Liver (tissue), 3 donors: ENCODE measurements at regions not wholly inside any gene's neighbourhood (a gene's known extent, or its start where the extent isn't known, plus 50 kb on each side); places are given as distances from the start of the nearest gene placed in this dataset.

Source experiments
- EGR1 ChIP-seq, 2 donors: IDR thresholded peaks; 2 replicates each; pipeline ENCODE4 v1.6.1; 2016 to 2018; ENCODE audit warnings: antibody characterized with exemption in 2 of 2, low read depth in 2 of 2
- GABPA ChIP-seq, 2 donors: IDR thresholded peaks in 1 of 2; conservative IDR thresholded peaks in 1 of 2; 2 replicates each; pipeline ENCODE4 v1.6.1; 2016; ENCODE audit warnings: antibody characterized with exemption in 2 of 2, mild to moderate bottlenecking in 1 of 2, moderate library complexity in 1 of 2
- JUND ChIP-seq, 2 donors: IDR thresholded peaks; 2 replicates each; pipeline ENCODE4 v1.6.1; 2016; ENCODE audit warnings: antibody characterized with exemption in 2 of 2
- RAD21 ChIP-seq, 2 donors: IDR thresholded peaks; 2 replicates each; pipeline ENCODE4 v1.6.1; 2016; ENCODE audit warnings: antibody characterized with exemption in 2 of 2, mild to moderate bottlenecking in 2 of 2
- TAF1 ChIP-seq: conservative IDR thresholded peaks from 2 replicates; pipeline ENCODE4 v1.6.1; 2016; ENCODE audit warnings: antibody characterized with exemption, mild to moderate bottlenecking
- YY1 ChIP-seq: IDR thresholded peaks from 2 replicates; pipeline ENCODE4 v1.6.1; 2016; ENCODE audit warnings: antibody characterized with exemption, mild to moderate bottlenecking
- TF ChIP-seq, protein P1 (sequence below): fragments of 150-350 bp; IDR thresholded peaks from 2 replicates; pipeline ENCODE4 v1.5.1; 2017; ENCODE audit warnings: improper control_type of control experiment, low read depth, low read length; ENCODE audit not compliant: missing input control
- TF ChIP-seq, protein P2 (sequence below): IDR thresholded peaks from 2 replicates; pipeline ENCODE4 v1.6.1; 2016; ENCODE audit warnings: antibody characterized with exemption
- donor health status: healthy.
- donor health status: healthy.

DNA sequence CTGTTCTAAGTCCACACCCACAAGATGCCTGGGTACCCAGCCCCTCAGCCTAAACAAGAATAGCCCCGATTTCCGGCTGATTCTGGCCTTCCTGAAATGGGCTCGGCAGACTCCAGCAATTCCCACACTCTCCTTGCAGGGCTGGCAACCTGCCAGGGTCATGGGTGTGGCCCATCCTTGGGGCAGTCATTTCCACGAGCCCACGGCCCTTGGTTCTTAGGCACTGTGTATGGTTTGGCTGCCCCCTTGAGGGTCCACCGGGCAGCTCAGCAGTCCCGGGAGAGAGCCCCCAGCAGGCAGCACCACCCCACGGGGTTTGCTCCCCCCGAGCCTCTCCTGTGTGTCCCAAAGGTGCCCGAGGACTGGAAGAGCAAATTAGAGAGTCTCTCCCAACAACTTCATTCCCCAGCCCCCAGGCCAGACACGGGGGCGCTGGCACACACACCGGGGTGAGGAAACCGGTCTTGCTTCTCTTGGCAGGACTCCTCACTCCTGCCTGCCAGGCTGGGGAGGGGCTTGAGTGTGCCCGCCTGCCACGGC lies 142.2 kb downstream of the EMX2 start:
- TF ChIP-seq TAF1 (no peak), RAD21 (IDR thresholded peaks at IDR 0.05) (no peak), EGR1 (IDR thresholded peaks at IDR 0.05; ENCODE audit: low read depth in 2 of 2) (no peak), GABPA (IDR thresholded peaks at IDR 0.05 in 1 of 2, conservative IDR thresholded peaks at IDR 0.05 in 1 of 2) (no peak), JUND (IDR thresholded peaks at IDR 0.05) (no peak), YY1 (no peak)
- TF ChIP-seq, protein P1, sequence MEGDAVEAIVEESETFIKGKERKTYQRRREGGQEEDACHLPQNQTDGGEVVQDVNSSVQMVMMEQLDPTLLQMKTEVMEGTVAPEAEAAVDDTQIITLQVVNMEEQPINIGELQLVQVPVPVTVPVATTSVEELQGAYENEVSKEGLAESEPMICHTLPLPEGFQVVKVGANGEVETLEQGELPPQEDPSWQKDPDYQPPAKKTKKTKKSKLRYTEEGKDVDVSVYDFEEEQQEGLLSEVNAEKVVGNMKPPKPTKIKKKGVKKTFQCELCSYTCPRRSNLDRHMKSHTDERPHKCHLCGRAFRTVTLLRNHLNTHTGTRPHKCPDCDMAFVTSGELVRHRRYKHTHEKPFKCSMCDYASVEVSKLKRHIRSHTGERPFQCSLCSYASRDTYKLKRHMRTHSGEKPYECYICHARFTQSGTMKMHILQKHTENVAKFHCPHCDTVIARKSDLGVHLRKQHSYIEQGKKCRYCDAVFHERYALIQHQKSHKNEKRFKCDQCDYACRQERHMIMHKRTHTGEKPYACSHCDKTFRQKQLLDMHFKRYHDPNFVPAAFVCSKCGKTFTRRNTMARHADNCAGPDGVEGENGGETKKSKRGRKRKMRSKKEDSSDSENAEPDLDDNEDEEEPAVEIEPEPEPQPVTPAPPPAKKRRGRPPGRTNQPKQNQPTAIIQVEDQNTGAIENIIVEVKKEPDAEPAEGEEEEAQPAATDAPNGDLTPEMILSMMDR: no peak
- TF ChIP-seq, protein P2, sequence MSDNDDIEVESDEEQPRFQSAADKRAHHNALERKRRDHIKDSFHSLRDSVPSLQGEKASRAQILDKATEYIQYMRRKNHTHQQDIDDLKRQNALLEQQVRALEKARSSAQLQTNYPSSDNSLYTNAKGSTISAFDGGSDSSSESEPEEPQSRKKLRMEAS: no peak
